ENCODE measurements at regions not wholly inside any gene's neighbourhood (a gene's known extent, or its start where the extent isn't known, plus 50 kb on each side); places are given as distances from the start of the nearest gene placed in this dataset.

- no peak for TF ChIP-seq ZBTB33 (IDR thresholded peaks at IDR 0.05; ENCODE audit: borderline replicate concordance, low read depth)
- no peak for TF ChIP-seq TAF1 (IDR thresholded peaks at IDR 0.05; ENCODE audit: borderline replicate concordance, low read depth, low read length)
- TF ChIP-seq GABPA (IDR thresholded peaks at IDR 0.05; ENCODE audit: low read depth), result no peak
- no peak for TF ChIP-seq CTCF (IDR thresholded peaks at IDR 0.05)
- no peak for TF ChIP-seq FOXM1 (IDR thresholded peaks at IDR 0.05; ENCODE audit: low read depth)
- no peak for TF ChIP-seq EP300 (IDR thresholded peaks at IDR 0.05; ENCODE audit: borderline replicate concordance in 1 of 2, low read depth in 1 of 2, low read length in 1 of 2)
Measured at GRCh38 chr3:181383201-181383600, 328.5 kb upstream of the SOX2 start.

Data from SK-N-SH (cell line).